GM12878 (cell line): ENCODE measurements at regions not wholly inside any gene's neighbourhood (a gene's known extent, or its start where the extent isn't known, plus 50 kb on each side); places are given as distances from the start of the nearest gene placed in this dataset.

Experiments
- ATAC-seq: fragments of 200-7000 bp; cut with Tn5 transposase; 3 replicates; pipeline ENCODE4 v1.9.1; 2020; ENCODE audit warnings: mild to moderate bottlenecking, moderate library complexity
- BruUV-seq: library from RNA; stranded (reverse); fragments of 400-500 nt; replicated peaks from 2 replicates; lab custom pipeline; 2021; lab: Mats Ljungman, UMichigan
- CTCF ChIA-PET: fragments of 300-600 bp; sonication (Branson Sonifier 250); formaldehyde crosslinking; extraction: SDS; loops from one replicate; lab custom pipeline; 2021; ENCODE audit warnings: inconsistent platforms; lab: Yijun Ruan, JAX
- POLR2A ChIA-PET: fragments of 350-600 bp; formaldehyde crosslinking; extraction: SDS; loops from one replicate; lab custom pipeline; 2021; ENCODE audit warnings: inconsistent platforms; lab: Charles Lee
- RAD21 ChIA-PET: fragments of 300-600 bp; sonication (Branson Sonifier 250); formaldehyde crosslinking; loops from one replicate; lab custom pipeline; 2023; ENCODE audit warnings: antibody characterized with exemption; ENCODE audit not compliant: unreplicated experiment; lab: Charles Lee
- SMC1A ChIA-PET: fragments of 300-600 bp; sonication (Branson Sonifier 250); formaldehyde crosslinking; loops from one replicate; lab custom pipeline; 2023; ENCODE audit not compliant: unreplicated experiment, uncharacterized antibody; lab: Charles Lee
- DNase-seq: peaks from one replicate; pipeline ENCODE4 v3.0.0-alpha.2; 2011; ENCODE audit warnings: low read depth, low spot score
- FAIRE-seq: peaks from 3 replicates; lab custom pipeline; 2011; peaks lifted over from hg19 to GRCh38; lab: Jason Lieb, UNC
- H2AFZ ChIP-seq: 2 replicates; pipeline ENCODE4 v1.6.0; 2011; ENCODE audit warnings: low read depth, low read length, control low read depth; ENCODE audit not compliant: control insufficient read depth
- H3K27ac ChIP-seq: 2 replicates; pipeline ENCODE4 v1.5.1; 2011; ENCODE audit warnings: control low read depth; ENCODE audit not compliant: control insufficient read depth, insufficient read depth
- H3K27me3 ChIP-seq, 2 experiments: replicated peaks in 1 of 2; 2 replicates each; pipeline versions ENCODE4 v1.6.0 to v1.6.1; 2011; ENCODE audit warnings: low read length in 1 of 2; ENCODE audit not compliant: control insufficient read depth in 2 of 2, insufficient read depth in 2 of 2
- H3K36me3 ChIP-seq, 2 experiments: 2 replicates each; pipeline ENCODE4 v1.5.1; 2011; ENCODE audit warnings: low read length in 1 of 2; ENCODE audit not compliant: control insufficient read depth in 2 of 2, insufficient read depth in 2 of 2
- H3K4me1 ChIP-seq: 2 replicates; pipeline ENCODE4 v1.6.1; 2011; ENCODE audit warnings: mild to moderate bottlenecking, low read length, moderate library complexity, mixed read lengths; ENCODE audit not compliant: control insufficient read depth, insufficient read depth
- H3K4me2 ChIP-seq: 2 replicates; pipeline ENCODE4 v1.6.0; 2011; ENCODE audit warnings: control low read depth; ENCODE audit not compliant: control insufficient read depth, insufficient read depth
- H3K4me3 ChIP-seq: fragments of 200-600 bp; sonication (generic); 2 replicates; pipeline ENCODE4 v1.5.1; 2016
- H3K79me2 ChIP-seq: 2 replicates; pipeline ENCODE4 v1.6.0; 2011; ENCODE audit warnings: low read length; ENCODE audit not compliant: control insufficient read depth, insufficient read depth
- H3K9ac ChIP-seq: 2 replicates; pipeline ENCODE4 v1.8.0; 2011; ENCODE audit warnings: low read length, control low read depth, mixed read lengths; ENCODE audit not compliant: control insufficient read depth, insufficient read depth
- H3K9me3 ChIP-seq: replicated peaks from 3 replicates; pipeline ENCODE4 v1.5.1; 2011; ENCODE audit warnings: mild to moderate bottlenecking, low read length; ENCODE audit not compliant: control insufficient read depth, insufficient read depth
- H4K20me1 ChIP-seq: 2 replicates; pipeline ENCODE4 v1.6.0; 2011; ENCODE audit not compliant: control insufficient read depth, insufficient read depth
- BACH1 ChIP-seq: fragments of 450-650 bp; IDR thresholded peaks from 2 replicates; pipeline ENCODE4 v1.6.1; 2017; ENCODE audit warnings: mild to moderate bottlenecking, borderline replicate concordance
- BMI1 ChIP-seq: fragments of 450-650 bp; IDR thresholded peaks from 2 replicates; pipeline ENCODE4 v1.6.1; 2016; ENCODE audit warnings: mild to moderate bottlenecking, moderate library complexity, borderline replicate concordance
- HSF1 ChIP-seq: fragments of 150-350 bp; IDR thresholded peaks from 2 replicates; pipeline ENCODE4 v1.6.1; 2014; ENCODE audit warnings: mild to moderate bottlenecking, low read depth, low read length
- KDM1A ChIP-seq: fragments of 200-600 bp; sonication (generic); IDR thresholded peaks from 2 replicates; pipeline ENCODE4 v1.6.1; 2016; ENCODE audit warnings: borderline replicate concordance
- KLF5 ChIP-seq: fragments of 450-650 bp; IDR thresholded peaks from 2 replicates; pipeline ENCODE4 v1.6.1; 2014; ENCODE audit warnings: mild to moderate bottlenecking; ENCODE audit not compliant: partially characterized antibody
- LARP7 ChIP-seq: fragments of 450-650 bp; IDR thresholded peaks from 2 replicates; pipeline ENCODE4 v1.6.1; 2017; ENCODE audit warnings: mild to moderate bottlenecking
- PML ChIP-seq: IDR thresholded peaks from 2 replicates; pipeline ENCODE4 v1.6.1; 2012; ENCODE audit warnings: low read length, inconsistent platforms
- POLR2A ChIP-seq: IDR thresholded peaks from 2 replicates; pipeline ENCODE4 v1.6.1; 2011; ENCODE audit warnings: low read depth, mild to moderate bottlenecking, low read length
- POLR2AphosphoS2 ChIP-seq: IDR thresholded peaks from 2 replicates; pipeline ENCODE4 v1.6.1; 2011; ENCODE audit warnings: low read depth, mild to moderate bottlenecking, low read length, improper control_type of control experiment, moderate library complexity
- PRDM15 ChIP-seq: fragments of 450-650 bp; formaldehyde crosslinking; IDR thresholded peaks from 2 replicates; pipeline ENCODE4 v1.4.0; 2020; ENCODE audit warnings: mild to moderate bottlenecking, moderate library complexity
- RAD51 ChIP-seq: fragments of 450-650 bp; IDR thresholded peaks from 2 replicates; pipeline ENCODE4 v1.6.1; 2016; ENCODE audit warnings: moderate library complexity, mild to moderate bottlenecking, inconsistent platforms
- RFX5 ChIP-seq: IDR thresholded peaks from 2 replicates; pipeline ENCODE4 v1.6.1; 2011; ENCODE audit warnings: low read depth, low read length, improper control_type of control experiment
- SIN3A ChIP-seq: IDR thresholded peaks from 2 replicates; pipeline ENCODE4 v1.6.1; 2012; ENCODE audit warnings: low read depth, low read length, improper control_type of control experiment
- TBL1XR1 ChIP-seq: IDR thresholded peaks from 2 replicates; pipeline ENCODE4 v1.6.1; 2012; ENCODE audit warnings: low read depth, low read length, improper control_type of control experiment
- YY1 ChIP-seq: IDR thresholded peaks from 2 replicates; pipeline ENCODE4 v1.6.1; 2011; ENCODE audit warnings: low read depth, mild to moderate bottlenecking, low read length
- ZNF622 ChIP-seq: fragments of 450-650 bp; IDR thresholded peaks from 2 replicates; pipeline ENCODE4 v1.6.1; 2017; ENCODE audit warnings: mild to moderate bottlenecking, inconsistent platforms
- WGBS: methylation state at CpG from one replicate; pipeline ENCODE4 v1.1.6; 2016; ENCODE audit warnings: low lambda C conversion rate; ENCODE audit not compliant: insufficient replicate concordance, insufficient coverage; ENCODE audit errors: missing lambda C conversion rate; 5-methylcytosine and 5-hydroxymethylcytosine counted together
- in situ Hi-C: fragments of 300-500 bp; cut with MboI; formaldehyde crosslinking; loops from 9 replicates; pipeline ENCODE4 v1.14.3; 2018; ENCODE audit warnings: mixed read lengths
- intact Hi-C: fragments of 100-400 bp; cut with micrococcal nuclease; formaldehyde crosslinking; loops from one replicate; pipeline ENCODE4 v1.14.2; 2022; ENCODE audit not compliant: unreplicated experiment

- BruUV-seq, result no TSS peak
- Histone ChIP-seq H3K9me3 (no peaks in the 10 kb centered on the region), H2AFZ (no peak overlapping the region), H3K9ac (no peak overlapping the region), H3K4me3 (no peak overlapping the region), H4K20me1 (no peaks in the 10 kb centered on the region), H3K4me2 (no peak overlapping the region)
- ChIA-PET CTCF (no interaction called here), POLR2A (no interaction called here), RAD21 (no interaction called here)
- intact Hi-C loops, result no loop called here
- in situ Hi-C loops, result no loop called here
- DNase-seq, result no peak
- 28% methylated on average over 3 of the region's 3 CpGs for WGBS
- TF ChIP-seq KLF5, result no peak
- no peak for TF ChIP-seq TBL1XR1
- no peak for TF ChIP-seq PRDM15 (CRISPR knock-in tag)
- no peak for TF ChIP-seq ZNF622
- TF ChIP-seq BMI1, result no peak
- no peak for TF ChIP-seq SIN3A
- no peak for TF ChIP-seq HSF1
- no peak for TF ChIP-seq LARP7
- TF ChIP-seq BACH1, result no peak
- no peak for TF ChIP-seq KDM1A
- no peak for TF ChIP-seq PML
- no peak for TF ChIP-seq POLR2AphosphoS2
- TF ChIP-seq RFX5, result no peak
- TF ChIP-seq POLR2A, result no peak
- TF ChIP-seq RAD51, result no peak
- no peak for TF ChIP-seq YY1
- TF ChIP-seq, all 136 proteins: peak for 0
- Histone ChIP-seq H3K79me2 (no peaks in the 10 kb centered on the region), H3K4me1 (no peaks in the 10 kb centered on the region), H3K27me3 (no peaks in the 10 kb centered on the region), H3K36me3 (no peaks in the 10 kb centered on the region), H3K27ac (no peak overlapping the region)
- no peak for ATAC-seq
- FAIRE-seq, result no peak
- SMC1A ChIA-PET, result no interaction called here
Observed at GRCh38 chr9:115687356-115687755, 466.2 kb upstream of the PAPPA start.
